Activated T-cell treated with anti-CD3 and anti-CD28 coated beads, Interleukin-2, amount 50 U/mL, for 4 hours (primary cell): ENCODE measurements at regions not wholly inside any gene's neighbourhood (a gene's known extent, or its start where the extent isn't known, plus 50 kb on each side); places are given as distances from the start of the nearest gene placed in this dataset.

Source experiments
- ATAC-seq, 2 donors: fragments of 200-7000 bp; cut with Tn5 transposase; one replicate each; pipeline ENCODE4 v1.10.0; 2021
- DNase-seq: peaks from one replicate; pipeline ENCODE4 v3.0.0-alpha.2; 2020
- H3K27me3 Mint-ChIP-seq: one replicate; pipeline ENCODE4 v1.8.0; 2021; ENCODE audit warnings: low read depth, mixed read lengths
- H3K36me3 Mint-ChIP-seq: one replicate; pipeline ENCODE4 v1.8.0; 2022; ENCODE audit warnings: mixed read lengths; ENCODE audit not compliant: insufficient read depth
- H3K4me1 Mint-ChIP-seq: one replicate; pipeline ENCODE4 v1.8.0; 2021; ENCODE audit warnings: low read depth, mixed read lengths
- H3K4me3 Mint-ChIP-seq: one replicate; pipeline ENCODE4 v1.8.0; 2021; ENCODE audit warnings: mild to moderate bottlenecking, moderate library complexity, mixed read lengths
- H3K9me3 Mint-ChIP-seq: one replicate; pipeline ENCODE4 v1.8.0; 2021; ENCODE audit warnings: mixed read lengths

DNA sequence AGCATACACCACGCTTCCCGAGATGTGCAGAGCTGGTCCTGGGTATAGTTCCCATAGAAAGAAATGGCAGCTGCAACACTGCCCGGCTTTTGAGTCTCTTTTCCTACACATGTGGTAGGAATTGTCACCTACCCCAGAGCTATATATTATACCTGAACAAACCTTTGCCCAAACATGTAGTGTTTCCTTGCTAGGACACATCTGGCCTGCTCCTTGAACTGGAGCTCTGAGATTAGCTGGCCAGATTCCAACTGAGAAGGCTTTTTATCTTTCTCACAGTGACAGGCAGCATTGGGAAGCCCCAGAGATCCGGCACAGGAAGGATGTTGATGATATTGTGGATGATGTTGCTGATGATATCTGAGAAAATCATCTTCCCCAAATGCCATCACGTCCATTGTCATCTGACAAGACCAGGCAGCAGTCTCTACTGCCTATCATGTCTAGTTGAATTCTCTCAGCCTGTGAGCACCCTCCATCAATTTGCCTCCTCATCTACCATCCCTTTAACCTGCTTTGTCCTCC, 115.0 kb upstream of the SMYD2 start:
- no peak overlapping the region for H3K4me3 Mint-ChIP-seq
- H3K9me3 Mint-ChIP-seq, result no peaks in the 10 kb centered on the region
- no peak for ATAC-seq
- no peaks in the 10 kb centered on the region for H3K4me1 Mint-ChIP-seq
- H3K27me3 Mint-ChIP-seq, result peaks cover 10% of the 10 kb centered on the region
- no peaks in the 10 kb centered on the region for H3K36me3 Mint-ChIP-seq
- DNase-seq, result no peak

DNA sequence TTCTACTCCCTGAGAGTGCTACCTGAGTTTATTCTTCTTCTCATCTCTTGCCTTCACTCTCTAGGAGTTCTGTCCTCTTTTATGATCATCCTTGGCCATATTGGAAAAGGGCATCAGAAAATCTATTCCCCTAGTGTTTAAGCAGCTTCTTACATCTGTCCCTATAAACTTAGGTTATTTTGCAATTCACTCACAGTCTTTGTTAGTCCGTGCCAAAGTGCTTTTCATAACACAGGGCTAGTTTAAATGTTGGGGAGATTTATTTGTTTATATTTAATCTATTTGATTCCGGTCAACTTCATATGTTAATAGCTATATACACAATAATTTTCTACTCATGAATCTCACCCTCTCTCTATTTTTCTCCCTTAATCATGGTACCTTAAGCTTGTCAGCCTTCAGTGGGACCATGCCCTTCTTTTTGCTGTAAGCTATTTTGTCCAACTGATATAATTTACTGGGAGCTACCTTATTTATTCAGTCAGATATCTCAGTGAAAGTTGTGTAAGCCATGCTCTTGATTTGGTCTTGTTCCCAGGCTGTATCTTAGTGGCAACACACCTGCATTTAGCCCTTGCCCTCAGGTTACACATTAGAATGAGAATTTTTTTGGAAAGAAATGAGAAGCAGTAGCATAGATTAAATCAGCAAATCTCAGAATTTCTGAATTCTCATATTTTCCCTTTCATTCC, 106.3 kb upstream of the SMYD2 start:
- no peak for DNase-seq
- Mint-ChIP-seq H3K36me3 (no peaks in the 10 kb centered on the region), H3K27me3 (peaks cover 19% of the 10 kb centered on the region), H3K4me3 (no peak overlapping the region), H3K4me1 (no peaks in the 10 kb centered on the region), H3K9me3 (no peaks in the 10 kb centered on the region)
- ATAC-seq, result no peak

- Mint-ChIP-seq H3K36me3 (no peaks in the 10 kb centered on the region), H3K9me3 (peaks cover 9% of the 10 kb centered on the region), H3K4me3 (no peak overlapping the region), H3K4me1 (no peaks in the 10 kb centered on the region), H3K27me3 (peaks cover 28% of the 10 kb centered on the region)
- DNase-seq (no peak), ATAC-seq (no peak)
Observed at GRCh38 chr1:214178102-214178501, 102.9 kb upstream of the SMYD2 start.

DNA sequence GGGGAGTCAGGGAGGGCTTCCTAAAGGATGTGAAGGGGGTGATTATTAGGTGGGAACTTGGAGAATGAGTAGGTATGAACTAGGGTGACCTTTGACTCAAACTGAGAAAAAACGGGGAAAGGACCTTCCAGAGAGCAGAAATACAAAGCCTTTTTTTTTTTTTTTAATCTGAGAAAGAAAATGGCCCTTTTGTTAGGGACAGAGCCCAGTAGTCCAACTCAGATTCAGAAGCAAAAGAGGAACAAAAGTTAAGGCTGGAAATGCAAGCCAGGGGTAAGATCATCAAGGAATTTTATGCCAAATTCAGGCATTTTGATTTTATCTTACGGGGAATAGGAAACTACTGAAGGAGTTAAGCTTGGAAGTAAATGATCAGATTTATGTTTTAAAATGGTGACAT, 96.0 kb upstream of the SMYD2 start:
- Mint-ChIP-seq H3K4me1 (peaks cover 5% of the 10 kb centered on the region), H3K36me3 (no peaks in the 10 kb centered on the region), H3K9me3 (peaks cover 10% of the 10 kb centered on the region), H3K4me3 (no peak overlapping the region), H3K27me3 (peaks cover 51% of the 10 kb centered on the region)
- ATAC-seq (no peak), DNase-seq (no peak)

GRCh38 chr1:214186103-214186824, 94.7 kb upstream of the SMYD2 start:
- ATAC-seq, result no peak
- DNase-seq, result no peak
- H3K36me3 Mint-ChIP-seq, result no peaks in the 10 kb centered on the region
- H3K27me3 Mint-ChIP-seq, result peaks cover 52% of the 10 kb centered on the region
- no peak overlapping the region for H3K4me3 Mint-ChIP-seq
- peaks cover 5% of the 10 kb centered on the region for H3K4me1 Mint-ChIP-seq
- H3K9me3 Mint-ChIP-seq, result peaks cover 10% of the 10 kb centered on the region

DNA sequence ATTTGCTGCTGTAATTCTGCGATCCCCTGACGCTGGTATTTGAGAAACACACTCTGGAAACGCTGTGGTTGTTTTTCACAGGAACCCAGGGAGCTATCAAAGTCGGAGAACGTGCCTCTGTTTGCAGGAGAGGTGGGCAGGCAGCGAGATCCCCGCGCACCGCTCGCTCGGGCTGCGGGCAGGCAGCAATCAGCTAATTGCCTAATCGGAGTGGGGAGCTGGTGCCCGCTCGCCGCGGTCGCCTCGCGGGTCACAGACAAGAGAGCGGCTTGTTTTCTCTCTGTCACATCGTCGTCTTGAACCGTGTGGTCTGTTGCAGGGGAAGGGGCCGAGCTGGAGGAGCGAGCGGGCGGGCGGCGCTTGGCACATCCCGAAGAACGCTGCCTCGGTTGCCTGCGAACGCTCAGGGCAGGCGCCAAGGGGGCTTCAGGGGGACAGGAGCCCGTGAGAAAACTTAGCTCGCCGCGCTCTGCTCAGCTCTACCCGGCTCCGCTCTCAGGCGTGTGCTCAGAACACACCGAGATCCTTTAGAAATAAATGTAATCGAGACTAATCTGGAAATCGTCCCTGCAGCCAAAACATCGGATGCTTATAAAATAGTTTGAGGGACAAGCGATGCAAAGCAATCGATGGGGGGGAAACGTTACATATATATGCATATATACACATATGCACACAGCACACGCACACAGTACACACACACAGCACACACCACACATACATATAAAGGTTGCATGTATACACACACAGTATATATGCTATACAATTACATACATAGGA, 93.6 kb upstream of the SMYD2 start:
- H3K4me3 Mint-ChIP-seq, result no peak overlapping the region
- DNase-seq (no peak), ATAC-seq (no peak)
- H3K9me3 Mint-ChIP-seq, result peaks cover 6% of the 10 kb centered on the region
- peaks cover 55% of the 10 kb centered on the region for H3K27me3 Mint-ChIP-seq
- H3K36me3 Mint-ChIP-seq, result no peaks in the 10 kb centered on the region
- H3K4me1 Mint-ChIP-seq, result peaks cover 5% of the 10 kb centered on the region

DNA sequence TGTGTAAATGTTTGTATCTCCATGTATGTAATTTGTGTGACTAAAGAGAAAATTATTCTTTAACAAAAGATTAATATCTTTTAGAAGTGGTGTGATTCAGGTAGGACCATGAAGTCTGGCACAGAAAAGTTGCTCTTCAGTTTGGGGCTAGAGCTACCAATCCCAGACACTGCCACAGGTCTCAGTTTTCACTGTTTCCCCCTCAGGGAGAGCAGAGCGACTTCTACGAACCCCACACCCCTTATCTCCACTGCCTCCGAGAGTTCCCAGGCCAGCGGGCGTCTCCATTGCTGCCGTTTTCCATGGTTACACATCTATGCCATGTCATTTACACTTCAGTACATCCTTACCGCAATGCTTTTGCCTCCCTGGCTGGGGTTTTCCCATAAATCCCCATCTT, 93.0 kb upstream of the SMYD2 start:
- H3K27me3 Mint-ChIP-seq, result peaks cover 56% of the 10 kb centered on the region
- H3K36me3 Mint-ChIP-seq, result no peaks in the 10 kb centered on the region
- peaks cover 5% of the 10 kb centered on the region for H3K4me1 Mint-ChIP-seq
- no peak for ATAC-seq
- H3K4me3 Mint-ChIP-seq, result no peak overlapping the region
- H3K9me3 Mint-ChIP-seq, result peaks cover 3% of the 10 kb centered on the region
- DNase-seq, result no peak

DNA sequence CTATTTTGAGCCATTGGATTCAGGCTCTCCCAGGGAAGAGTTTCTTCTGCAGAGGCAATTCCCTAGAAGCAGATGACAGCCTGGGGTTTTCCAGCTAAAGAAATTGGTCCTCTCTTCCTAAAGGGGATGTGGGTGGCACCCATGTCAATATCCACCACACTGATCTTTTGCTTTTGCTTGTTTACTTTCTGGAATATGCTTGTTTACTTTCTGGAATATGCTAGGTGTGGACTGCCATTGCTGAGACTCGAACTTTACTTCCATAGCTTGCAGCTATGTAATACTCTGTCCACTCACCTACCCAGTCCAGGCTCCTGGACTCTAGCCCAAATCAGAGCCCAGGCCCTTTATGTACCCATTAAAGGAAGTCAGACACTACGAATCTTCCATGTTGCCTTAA, 92.1 kb upstream of the SMYD2 start:
- peaks cover 55% of the 10 kb centered on the region for H3K27me3 Mint-ChIP-seq
- no peak overlapping the region for H3K4me3 Mint-ChIP-seq
- H3K4me1 Mint-ChIP-seq, result peaks cover 5% of the 10 kb centered on the region
- DNase-seq, result no peak
- no peaks in the 10 kb centered on the region for H3K36me3 Mint-ChIP-seq
- no peaks in the 10 kb centered on the region for H3K9me3 Mint-ChIP-seq
- no peak for ATAC-seq

- Mint-ChIP-seq H3K4me1 (no peaks in the 10 kb centered on the region), H3K27me3 (peaks cover 42% of the 10 kb centered on the region), H3K4me3 (no peak overlapping the region), H3K9me3 (no peaks in the 10 kb centered on the region), H3K36me3 (no peaks in the 10 kb centered on the region)
- DNase-seq (no peak), ATAC-seq (no peak)
Observed at GRCh38 chr1:214192825-214193643, 87.9 kb upstream of the SMYD2 start.

GRCh38 chr1:214193691-214194090, 87.3 kb upstream of the SMYD2 start:
- Mint-ChIP-seq H3K4me1 (no peaks in the 10 kb centered on the region), H3K9me3 (no peaks in the 10 kb centered on the region), H3K36me3 (no peaks in the 10 kb centered on the region), H3K4me3 (no peak overlapping the region), H3K27me3 (peaks cover 37% of the 10 kb centered on the region)
- DNase-seq (no peak), ATAC-seq (no peak)

- Mint-ChIP-seq H3K4me1 (no peaks in the 10 kb centered on the region), H3K4me3 (no peak overlapping the region), H3K27me3 (peaks cover 24% of the 10 kb centered on the region), H3K36me3 (no peaks in the 10 kb centered on the region), H3K9me3 (no peaks in the 10 kb centered on the region)
- DNase-seq (no peak), ATAC-seq (no peak)
Observed at GRCh38 chr1:214198571-214198970, 82.4 kb upstream of the SMYD2 start.

DNA sequence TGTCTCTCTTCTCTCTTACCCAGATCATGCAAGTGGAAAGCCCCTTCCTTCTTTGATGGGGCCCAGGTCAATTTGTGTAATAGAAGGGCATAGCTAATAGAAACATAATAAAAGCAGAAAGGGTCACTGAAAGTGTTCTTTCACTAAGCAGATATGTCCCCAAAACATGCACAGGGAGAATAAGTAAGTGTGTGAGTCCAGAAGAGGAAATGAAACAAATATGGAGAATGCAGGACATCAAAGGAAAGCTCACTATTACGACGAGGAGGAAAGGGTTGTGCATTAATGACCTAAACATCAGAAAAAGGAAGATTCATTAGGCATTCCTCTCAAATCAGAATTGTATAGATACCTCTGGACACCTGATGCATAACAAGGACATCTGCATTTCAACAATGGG, 81.4 kb upstream of the SMYD2 start:
- no peak overlapping the region for H3K4me3 Mint-ChIP-seq
- no peaks in the 10 kb centered on the region for H3K36me3 Mint-ChIP-seq
- DNase-seq (no peak), ATAC-seq (no peak)
- no peaks in the 10 kb centered on the region for H3K4me1 Mint-ChIP-seq
- no peaks in the 10 kb centered on the region for H3K9me3 Mint-ChIP-seq
- peaks cover 17% of the 10 kb centered on the region for H3K27me3 Mint-ChIP-seq

DNA sequence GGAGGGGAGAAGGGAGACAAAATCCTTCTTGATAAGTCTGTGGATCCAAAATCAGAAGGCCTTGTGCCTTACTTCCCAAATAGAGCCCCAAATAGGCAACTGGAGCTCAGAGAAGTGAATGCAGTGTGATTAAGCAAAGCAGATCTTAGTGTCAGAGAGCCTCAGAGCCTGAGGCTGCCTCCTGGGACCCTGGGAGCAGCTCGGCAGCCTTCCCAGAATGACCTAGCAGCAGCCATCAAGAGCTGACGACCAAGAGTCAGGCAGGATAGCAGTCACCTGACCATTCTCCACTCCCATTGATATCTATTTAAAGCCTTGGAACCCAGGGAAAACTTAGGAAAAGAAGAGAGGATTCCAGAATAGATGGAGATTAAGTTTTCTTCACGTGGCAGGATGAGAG, 78.0 kb upstream of the SMYD2 start:
- no peaks in the 10 kb centered on the region for H3K4me1 Mint-ChIP-seq
- H3K27me3 Mint-ChIP-seq, result peaks cover 7% of the 10 kb centered on the region
- no peaks in the 10 kb centered on the region for H3K36me3 Mint-ChIP-seq
- no peak for ATAC-seq
- no peak for DNase-seq
- H3K9me3 Mint-ChIP-seq, result no peaks in the 10 kb centered on the region
- no peak overlapping the region for H3K4me3 Mint-ChIP-seq

- DNase-seq, result no peak
- Mint-ChIP-seq H3K36me3 (no peaks in the 10 kb centered on the region), H3K9me3 (no peaks in the 10 kb centered on the region), H3K4me3 (no peak overlapping the region), H3K27me3 (peaks cover 4% of the 10 kb centered on the region), H3K4me1 (no peaks in the 10 kb centered on the region)
- ATAC-seq, result no peak
Observed at GRCh38 chr1:214205053-214205452, 75.9 kb upstream of the SMYD2 start.
